Stimulated activated CD8-positive, alpha-beta memory T cell treated with anti-CD3 and anti-CD28 coated beads, Interleukin-2, amount 100 ng/mL, for 48 hours (primary cell): ENCODE measurements at regions not wholly inside any gene's neighbourhood (a gene's known extent, or its start where the extent isn't known, plus 50 kb on each side); places are given as distances from the start of the nearest gene placed in this dataset.
"Not testable (repeated sequence)": the region's sequence is repeated elsewhere in the genome, so short reads cannot be mapped to it uniquely, and the experiment has no call there.

Source experiments
- DNase-seq, 2 donors: peaks; one replicate each; pipeline ENCODE4 v3.0.0-alpha.2; 2020; ENCODE audit warnings: low read depth in 2 of 2

DNA sequence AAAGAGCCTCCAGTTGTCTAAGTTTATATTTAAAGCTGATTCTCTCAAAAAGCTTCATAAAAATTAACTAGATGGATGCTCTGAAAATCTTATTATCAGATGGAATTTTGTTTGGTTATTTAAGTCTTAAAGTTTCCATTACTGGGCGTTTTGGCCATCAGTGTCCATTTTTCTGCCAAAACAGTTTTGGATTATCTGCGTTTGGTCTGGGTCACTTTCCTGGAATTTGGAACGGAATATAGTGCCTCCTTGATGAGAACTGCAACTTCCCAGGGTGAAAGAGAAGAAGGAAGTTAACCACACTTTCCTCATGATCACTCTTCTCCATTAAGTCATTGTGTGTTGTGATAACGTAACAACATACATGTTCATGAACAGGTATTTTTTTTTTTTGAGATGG lies 764.9 kb upstream of the AUTS2 start:
- DNase-seq: no peak

- no peak for DNase-seq
Measured at GRCh38 chr7:68839014-68839413, 759.3 kb upstream of the AUTS2 start.

GRCh38 chr7:68840991-68841390 lies 757.3 kb upstream of the AUTS2 start:
- no peak for DNase-seq

- not testable (repeated sequence) for DNase-seq
Measured at GRCh38 chr7:68843985-68844384, 754.3 kb upstream of the AUTS2 start.

GRCh38 chr7:68846811-68847325 lies 751.4 kb upstream of the AUTS2 start:
- DNase-seq: no peak

GRCh38 chr7:68853254-68853653 lies 745.0 kb upstream of the AUTS2 start:
- DNase-seq: no peak

DNA sequence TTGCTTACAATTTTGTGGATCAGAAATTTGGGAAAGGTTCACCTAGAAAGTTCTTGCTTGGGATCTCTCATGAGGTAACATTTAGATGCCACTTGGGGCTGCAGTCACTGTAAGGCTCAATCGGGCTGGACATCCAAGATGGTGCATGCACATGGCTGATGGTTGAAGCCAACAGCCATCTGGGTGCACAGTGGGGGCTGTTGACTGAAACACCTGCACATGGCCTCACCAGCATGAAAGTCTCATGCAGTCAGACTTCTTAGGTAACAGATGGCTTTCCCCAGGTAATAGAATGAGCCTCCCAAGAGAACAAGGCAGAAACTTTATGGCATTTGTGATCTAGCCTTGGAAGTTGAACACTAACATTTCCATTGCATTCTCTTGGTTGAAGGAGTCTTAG lies 740.7 kb upstream of the AUTS2 start:
- DNase-seq: no peak

DNA sequence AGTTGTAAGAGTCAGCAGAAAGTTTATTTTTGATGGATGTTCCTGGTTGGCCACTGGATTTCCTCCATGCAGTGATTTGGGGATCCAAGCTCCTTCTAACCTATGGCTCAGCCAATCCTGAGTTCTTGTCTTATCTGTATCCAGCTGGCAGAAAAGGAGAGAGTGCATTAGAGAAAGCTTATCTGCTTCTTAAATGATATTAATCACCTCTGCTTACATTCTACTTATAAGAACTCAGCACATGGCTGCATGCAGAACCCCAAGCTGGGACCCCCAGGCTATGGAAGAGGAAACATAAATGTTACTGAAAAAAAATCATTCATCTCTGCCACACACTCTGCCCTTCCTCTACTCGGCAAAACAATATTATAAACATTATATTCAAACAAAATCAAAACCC lies 739.8 kb upstream of the AUTS2 start:
- DNase-seq: no peak

GRCh38 chr7:68861171-68861570 lies 737.1 kb upstream of the AUTS2 start:
- no peak for DNase-seq

DNA sequence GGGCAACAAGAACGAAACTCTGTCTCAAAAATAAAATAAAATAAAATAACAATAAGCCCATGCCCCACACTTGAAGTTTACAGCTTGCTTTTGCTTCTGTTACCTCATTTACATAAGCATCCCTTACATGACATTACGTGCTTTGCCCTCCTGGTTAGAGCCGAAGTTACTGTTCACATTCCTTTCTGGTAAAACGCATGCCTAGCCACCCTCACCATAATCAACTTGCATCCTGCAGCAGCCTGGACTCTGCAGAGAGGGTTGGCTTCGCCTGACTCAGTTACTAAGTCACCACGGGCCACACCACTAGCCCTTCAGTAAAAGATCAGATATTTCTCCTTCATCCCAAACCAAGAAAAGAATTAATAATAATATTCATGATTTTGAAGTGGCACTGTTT lies 736.0 kb upstream of the AUTS2 start:
- DNase-seq: no peak

DNA sequence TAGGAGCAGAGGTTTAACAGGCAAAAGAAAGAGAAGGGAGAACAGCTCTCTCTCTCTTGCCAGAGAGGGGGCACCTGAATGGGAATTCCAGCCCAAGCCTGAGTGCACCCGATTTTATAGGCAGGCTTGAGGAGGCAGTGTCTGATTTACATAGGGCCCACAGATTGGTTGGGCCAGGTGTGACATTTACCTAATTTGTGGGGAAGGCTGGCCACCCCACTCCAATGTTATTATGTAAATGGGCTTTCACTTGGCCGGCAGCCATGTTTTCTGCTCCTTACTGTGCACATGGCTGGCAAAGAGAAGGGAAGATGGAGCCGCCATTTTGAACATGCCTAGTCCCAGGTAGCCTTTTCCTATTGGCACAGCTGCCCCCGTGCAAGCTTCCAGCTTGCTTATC lies 735.5 kb upstream of the AUTS2 start:
- DNase-seq: no peak

- DNase-seq: no peak
Measured at GRCh38 chr7:68865351-68866199, 732.7 kb upstream of the AUTS2 start.

DNA sequence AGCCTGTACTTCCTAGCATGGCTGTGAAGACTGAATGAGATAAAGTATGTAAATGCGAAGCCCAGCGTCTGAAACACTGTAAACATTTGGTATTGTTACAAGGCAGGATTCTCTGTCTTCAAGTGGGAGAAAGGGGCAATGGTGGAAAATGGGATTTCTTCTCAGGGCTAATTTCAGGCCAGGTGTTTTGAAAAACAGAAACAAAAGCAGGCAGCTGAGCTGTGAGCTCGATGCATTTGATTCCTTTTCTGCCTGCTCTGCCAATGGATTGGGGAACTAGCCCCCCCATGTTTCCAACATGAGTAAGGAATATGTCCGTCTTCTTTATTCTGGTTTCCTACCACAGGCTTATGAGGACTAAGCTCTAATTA lies 732.1 kb upstream of the AUTS2 start:
- no peak for DNase-seq

GRCh38 chr7:68866721-68867120 lies 731.6 kb upstream of the AUTS2 start:
- DNase-seq: not testable (repeated sequence)

DNA sequence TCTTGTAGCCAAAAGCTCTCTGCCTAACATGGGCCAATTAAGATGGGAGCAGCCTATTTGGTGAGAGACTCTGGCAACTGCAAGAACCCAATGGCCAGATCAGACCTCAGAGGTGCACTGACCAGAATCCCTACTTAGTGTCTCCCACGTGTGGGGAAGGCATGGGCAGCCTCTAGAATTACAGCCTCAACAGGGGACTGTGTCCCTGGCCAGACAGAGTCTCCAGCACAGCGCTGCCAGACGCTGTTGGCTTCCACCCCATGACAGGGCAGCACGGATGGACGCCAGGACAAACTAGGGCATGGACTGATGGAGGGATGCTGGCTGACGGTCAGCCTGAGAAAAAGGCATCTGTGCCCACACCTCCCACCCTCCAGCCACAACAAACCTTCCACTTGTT lies 729.3 kb upstream of the AUTS2 start:
- DNase-seq: no peak

DNA sequence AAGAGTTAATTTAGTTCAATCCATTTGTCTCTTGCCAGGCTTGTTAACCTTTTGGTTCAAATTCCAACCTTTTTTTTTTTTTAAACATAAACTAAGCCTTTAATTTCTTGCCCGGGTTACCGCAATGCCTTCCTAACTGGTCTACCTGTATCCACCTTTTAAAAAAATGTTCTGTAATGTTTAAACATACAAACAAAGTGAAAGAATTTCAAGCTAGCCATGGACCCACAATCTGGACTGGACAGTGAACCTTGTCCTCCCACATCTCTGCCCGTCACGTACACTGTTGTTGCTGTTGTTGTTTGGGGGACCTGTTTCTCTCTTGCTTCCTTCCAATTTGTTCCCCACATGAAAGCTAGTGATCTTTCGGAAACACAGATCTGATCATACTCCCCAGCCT lies 724.7 kb upstream of the AUTS2 start:
- no peak for DNase-seq

DNA sequence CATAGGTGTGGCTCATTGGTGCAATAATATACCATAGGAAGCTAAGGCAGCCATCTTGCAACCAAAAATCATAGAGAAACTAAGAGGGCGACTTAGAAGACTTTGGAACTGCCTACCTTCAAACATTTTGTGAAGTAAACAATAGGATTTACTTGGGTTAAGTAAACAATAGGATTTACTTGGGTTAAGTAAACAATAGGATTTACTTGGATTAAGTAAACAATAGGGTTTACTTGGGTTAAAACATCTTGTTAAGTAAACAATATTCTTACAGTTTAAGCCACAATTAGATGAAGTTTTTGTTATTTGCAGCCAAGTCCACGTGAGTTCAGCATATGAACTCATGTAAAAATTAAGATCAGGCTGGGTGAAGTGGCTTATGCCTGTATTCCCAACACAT lies 722.4 kb upstream of the AUTS2 start:
- no peak for DNase-seq

DNA sequence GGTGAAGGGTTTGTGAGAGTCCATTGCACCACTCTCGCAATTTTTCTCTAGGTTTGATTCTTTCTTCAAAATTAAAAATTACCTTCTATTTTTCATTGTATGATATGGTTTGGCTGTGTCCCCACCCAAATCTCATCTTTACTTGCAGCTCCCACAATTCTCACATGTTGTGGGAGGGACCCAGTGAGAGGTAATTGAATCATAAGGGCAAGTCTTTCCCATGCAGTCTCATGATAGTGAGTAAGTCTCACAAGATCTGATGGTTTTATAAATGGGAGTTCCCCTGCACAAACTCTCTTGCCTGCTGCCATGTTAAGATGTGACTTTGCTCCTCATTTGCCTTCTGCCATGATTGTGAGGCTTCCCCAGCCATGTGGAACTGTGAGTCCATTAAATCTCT lies 711.2 kb upstream of the AUTS2 start:
- not testable (repeated sequence) for DNase-seq

- no peak for DNase-seq
Measured at GRCh38 chr7:68888971-68889385, 709.3 kb upstream of the AUTS2 start.

- DNase-seq: no peak
Measured at GRCh38 chr7:68892236-68892635, 706.0 kb upstream of the AUTS2 start.

GRCh38 chr7:68893411-68893810 lies 704.9 kb upstream of the AUTS2 start:
- no peak for DNase-seq

- DNase-seq: not testable (repeated sequence)
Measured at GRCh38 chr7:68899156-68899555, 699.1 kb upstream of the AUTS2 start.

GRCh38 chr7:68900096-68900495 lies 698.2 kb upstream of the AUTS2 start:
- DNase-seq: no peak

DNA sequence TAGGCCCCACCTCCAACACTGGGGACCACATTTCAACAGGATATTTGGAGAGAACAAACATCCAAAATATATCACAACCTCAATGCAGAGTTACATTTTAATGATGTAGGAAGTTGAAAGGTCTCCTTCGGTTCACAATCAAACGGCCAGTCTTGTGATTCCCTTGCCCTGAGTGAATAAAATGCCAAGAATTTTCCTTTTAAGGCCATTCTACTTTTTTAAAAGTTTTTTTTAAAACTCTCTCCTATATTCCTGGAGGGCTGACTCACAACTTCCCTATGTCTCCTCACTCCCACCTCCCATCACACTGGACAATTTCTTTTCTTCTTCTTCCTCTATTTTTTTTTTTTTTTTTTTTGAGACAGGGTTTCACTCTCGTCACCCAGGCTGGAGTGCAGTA lies 693.6 kb upstream of the AUTS2 start:
- DNase-seq: no peak
